HG02642 (cell line): ENCODE measurements at regions not wholly inside any gene's neighbourhood (a gene's known extent, or its start where the extent isn't known, plus 50 kb on each side); places are given as distances from the start of the nearest gene placed in this dataset.
A peak's percentile ranks its signal among the peaks of the same experiment; 100 is the strongest.
"Not testable (repeated sequence)": the region's sequence is repeated elsewhere in the genome, so short reads cannot be mapped to it uniquely, and the experiment has no call there.

ENCODE experiments used
- ATAC-seq: cut with Tn5 transposase; IDR thresholded peaks from one replicate; pipeline ENCODE4 v1.9.1; 2021; ENCODE audit warnings: mild to moderate bottlenecking; ENCODE audit not compliant: unreplicated experiment, poor library complexity

DNA sequence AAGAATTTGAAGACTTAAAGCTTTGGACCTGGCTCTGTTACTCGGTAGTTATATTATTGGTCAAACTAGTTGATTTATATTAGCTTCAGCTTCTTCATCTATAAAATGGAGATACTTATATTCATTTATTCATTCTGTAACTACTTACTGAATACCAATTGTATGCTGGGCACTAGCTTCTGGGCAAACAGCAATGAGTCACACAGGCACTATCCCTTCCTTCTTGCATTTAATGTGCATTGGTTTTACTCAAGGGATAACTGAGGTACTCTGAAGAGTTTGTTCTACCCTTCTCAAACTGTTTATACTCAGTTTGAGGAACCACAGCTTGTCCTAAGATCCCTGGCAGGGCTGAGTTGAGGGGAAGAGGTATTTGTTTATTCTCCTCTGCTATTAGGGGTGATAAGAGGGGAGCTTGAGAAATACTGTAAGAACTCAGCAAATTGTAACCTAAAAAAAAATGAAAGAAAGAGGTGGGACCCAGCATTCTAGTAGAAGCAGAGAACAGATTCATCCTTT lies 825.4 kb upstream of the AMELY start:
- ATAC-seq, result no peak

GRCh38 chrY:7731651-7732050 lies 820.1 kb upstream of the AMELY start:
- ATAC-seq, result no peak

DNA sequence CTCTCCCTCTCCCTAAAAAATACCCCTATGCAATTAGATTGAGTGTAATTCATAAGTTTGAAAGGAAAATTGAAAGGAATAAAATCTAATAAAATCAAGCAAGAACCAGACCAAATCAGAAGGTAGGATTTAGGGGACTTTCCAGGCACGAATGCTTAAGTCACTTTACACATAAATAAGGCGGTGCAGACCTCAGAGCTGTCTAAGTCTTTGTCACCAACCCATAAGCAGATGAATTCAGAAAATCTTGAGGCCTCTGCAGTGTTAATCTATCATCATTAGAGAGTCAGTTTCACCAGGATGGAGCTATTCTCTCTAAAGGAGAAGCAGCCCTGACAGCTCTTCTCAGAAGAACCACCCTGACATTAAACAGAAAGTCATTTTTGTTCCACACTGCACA lies 819.1 kb upstream of the AMELY start:
- ATAC-seq, result no peak

GRCh38 chrY:7730071-7730470 lies 818.5 kb upstream of the AMELY start:
- no peak for ATAC-seq

DNA sequence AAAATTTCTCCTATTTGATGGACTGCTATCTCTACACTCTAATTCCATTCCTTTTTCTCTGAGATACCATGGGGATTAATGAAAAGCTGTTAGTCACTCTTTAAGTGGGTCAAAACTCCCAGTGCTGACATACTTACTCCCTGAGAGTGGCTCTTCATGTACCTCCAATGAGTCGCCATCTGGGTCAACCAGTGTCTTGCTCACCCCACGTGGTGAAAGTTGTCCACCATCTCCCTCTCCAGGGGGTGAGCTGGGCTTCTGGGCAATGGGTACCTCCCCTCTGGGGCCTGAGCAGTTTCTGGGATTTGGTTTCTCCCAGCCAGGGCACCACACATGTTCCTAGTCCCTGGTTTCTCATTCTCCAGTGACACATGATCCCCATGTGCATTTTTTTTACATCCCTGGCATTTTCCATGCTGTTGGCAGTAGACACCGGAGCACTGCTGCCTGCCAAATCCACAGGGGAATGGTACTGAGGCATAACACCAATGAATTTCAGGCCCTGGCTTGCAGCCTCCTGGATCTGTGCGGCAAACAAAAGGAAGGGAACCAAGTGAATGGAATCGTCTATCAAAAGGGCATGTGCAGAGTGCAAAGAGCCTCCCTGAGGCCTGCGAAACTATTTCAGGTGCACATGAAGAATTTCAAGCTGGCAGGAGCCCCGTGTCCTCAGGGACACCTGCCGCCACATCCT lies 817.9 kb upstream of the AMELY start:
- no peak for ATAC-seq

GRCh38 chrY:7728935-7729317 lies 817.4 kb upstream of the AMELY start:
- ATAC-seq, result no peak

- ATAC-seq, result no peak
Observed at GRCh38 chrY:7725791-7726460, 814.4 kb upstream of the AMELY start.

- peak; percentile 75 for ATAC-seq
Observed at GRCh38 chrY:7723991-7724632, 812.6 kb upstream of the AMELY start.

GRCh38 chrY:7723127-7723526 lies 811.6 kb upstream of the AMELY start:
- no peak for ATAC-seq

GRCh38 chrY:7722566-7722965 lies 811.0 kb upstream of the AMELY start:
- ATAC-seq, result peak; percentile 47

GRCh38 chrY:7720974-7721373 lies 809.4 kb upstream of the AMELY start:
- no peak for ATAC-seq

DNA sequence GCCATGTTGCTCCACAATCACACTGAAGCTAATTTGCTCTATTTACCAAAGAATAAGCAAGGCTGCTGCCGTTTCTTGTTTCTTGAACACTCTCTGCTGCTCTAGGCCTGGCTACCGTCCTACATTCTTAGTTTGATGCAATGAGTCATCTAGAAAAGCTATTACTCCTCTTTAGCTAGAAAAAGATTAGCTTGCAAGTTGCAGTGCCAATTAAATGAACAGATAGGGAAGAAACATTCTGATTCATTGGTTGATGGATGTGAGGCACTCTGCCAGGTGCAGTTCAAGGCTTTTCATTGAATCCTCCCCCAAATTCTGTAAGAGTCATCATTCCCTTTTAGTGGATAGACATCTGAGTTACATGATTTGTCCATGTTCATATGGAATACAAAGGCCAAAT lies 807.7 kb upstream of the AMELY start:
- ATAC-seq, result no peak

DNA sequence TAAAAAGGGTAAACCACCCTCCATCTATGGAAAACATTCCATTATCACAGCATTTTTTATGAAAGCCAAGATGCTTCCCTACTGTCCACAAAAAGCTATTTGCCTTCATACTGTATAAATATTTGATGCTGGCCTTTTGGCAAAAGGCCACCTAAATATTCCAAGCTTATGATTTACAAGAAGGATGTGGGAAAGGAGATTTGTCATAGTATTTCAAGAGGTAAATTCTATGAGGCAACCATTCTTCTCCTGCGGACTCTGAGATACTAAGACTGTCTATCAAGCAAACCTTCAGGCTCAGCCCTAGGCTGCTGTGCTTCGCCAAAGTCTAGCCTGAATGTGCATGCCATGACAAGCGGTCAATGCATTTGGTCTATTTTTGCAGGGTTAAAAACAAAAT lies 807.1 kb upstream of the AMELY start:
- no peak for ATAC-seq

GRCh38 chrY:7718126-7718525 lies 806.6 kb upstream of the AMELY start:
- ATAC-seq, result no peak

GRCh38 chrY:7714426-7714825 lies 802.9 kb upstream of the AMELY start:
- no peak for ATAC-seq

DNA sequence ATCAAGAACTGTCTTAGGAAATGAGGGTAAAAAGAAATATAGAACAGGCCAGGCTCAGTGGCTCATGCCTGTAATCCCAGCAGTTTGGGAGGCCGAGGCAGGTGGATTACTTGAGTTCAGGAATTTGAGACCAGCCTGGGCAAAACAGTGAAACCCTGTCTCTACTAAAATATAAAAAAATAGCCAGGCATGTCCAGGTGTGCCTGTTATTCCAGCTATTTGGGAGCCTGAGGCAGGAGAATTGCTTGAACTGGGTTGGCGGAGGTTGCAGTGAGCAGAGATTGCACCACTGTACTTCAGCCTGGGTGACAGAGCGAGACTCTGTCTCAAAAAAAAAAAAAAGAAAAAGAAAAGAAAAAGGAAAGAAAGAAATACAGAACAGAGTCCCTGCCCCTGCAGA lies 802.2 kb upstream of the AMELY start:
- ATAC-seq, result not testable (repeated sequence)

GRCh38 chrY:7712289-7712688 lies 800.7 kb upstream of the AMELY start:
- no peak for ATAC-seq

DNA sequence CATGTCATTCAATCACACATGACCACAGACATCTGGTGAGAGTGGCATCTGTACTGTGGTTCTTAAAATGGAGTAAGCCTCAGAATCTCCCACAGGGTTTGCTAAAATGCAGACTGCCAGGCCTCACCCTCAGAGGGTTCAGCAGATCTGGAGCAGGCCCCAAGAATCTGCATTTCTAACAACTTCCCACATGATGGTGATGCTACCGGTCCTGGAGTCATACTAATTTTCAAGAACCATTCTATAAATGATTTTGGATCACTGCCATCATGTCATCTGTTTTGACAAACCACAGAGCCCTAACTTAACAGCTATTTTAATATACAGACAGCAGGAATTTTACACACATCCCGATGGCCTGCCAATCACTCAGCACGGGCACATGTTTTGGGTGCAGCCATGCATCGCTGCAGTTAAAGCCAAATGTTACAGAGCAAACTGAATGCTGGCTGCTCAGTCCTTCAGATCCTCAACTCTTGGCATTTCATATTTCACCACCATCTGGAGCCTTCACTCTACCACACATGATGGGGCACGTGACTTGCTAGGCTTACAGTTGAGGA lies 792.1 kb upstream of the AMELY start:
- no peak for ATAC-seq

GRCh38 chrY:7702481-7702880 lies 790.9 kb upstream of the AMELY start:
- no peak for ATAC-seq

DNA sequence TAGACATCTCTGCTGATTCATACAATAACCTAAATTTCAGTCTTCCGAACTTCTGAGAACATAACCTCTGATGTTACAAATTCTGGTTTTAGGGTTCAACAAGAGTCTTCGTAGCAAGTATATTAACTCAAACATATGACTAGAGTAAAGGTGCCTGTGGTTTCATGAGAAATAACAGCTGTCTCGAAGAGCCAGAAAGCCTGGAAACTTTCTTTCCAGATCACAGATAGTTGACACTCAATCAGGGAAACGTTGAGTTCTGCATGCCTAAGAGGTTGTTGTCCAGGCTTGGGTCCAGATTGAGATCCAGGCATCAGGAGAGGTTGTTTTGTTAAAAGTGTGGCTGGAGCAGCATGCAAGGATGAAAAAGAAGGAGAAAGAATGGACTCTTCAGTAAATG lies 790.1 kb upstream of the AMELY start:
- no peak for ATAC-seq

- ATAC-seq, result no peak
Observed at GRCh38 chrY:7697506-7697905, 786.0 kb upstream of the AMELY start.
